ENCODE measurements at regions not wholly inside any gene's neighbourhood (a gene's known extent, or its start where the extent isn't known, plus 50 kb on each side); places are given as distances from the start of the nearest gene placed in this dataset.

DNA sequence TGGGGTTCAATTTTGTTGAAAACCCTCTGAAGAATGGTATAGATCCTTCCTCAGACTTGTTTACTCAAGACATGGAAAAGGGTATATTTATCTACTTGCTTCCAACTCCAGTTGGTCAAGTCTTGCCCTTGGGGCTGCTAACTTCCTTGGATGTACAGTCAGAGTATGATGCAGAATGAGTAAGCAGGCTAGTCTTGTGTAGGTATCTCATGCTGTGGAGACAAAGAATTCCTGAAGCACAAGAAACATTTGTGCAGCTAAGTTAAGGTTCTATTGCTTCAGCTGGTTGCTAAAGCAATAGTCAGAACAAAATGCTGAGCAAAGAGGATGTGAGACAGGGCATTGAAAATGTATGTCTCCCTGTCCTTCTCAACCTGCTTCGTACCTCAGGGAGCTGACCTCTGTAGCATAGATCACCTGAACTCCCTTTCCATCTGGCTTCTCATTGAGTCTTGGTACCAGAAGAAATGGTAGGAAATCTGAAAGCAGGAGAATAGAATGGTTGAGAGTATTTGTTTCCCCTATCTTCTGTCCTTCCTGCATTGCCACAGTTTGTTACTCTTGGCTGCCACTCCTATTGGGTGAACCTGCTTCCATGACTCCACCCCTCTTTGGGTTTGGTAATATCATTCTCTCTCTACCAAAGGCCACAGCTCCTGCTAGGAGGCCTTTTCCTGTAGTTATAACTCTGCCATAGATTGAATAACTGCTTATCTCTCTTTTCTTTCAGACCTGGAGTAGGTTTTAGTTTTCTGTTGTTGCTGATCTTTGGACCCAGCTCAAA lies 346.0 kb downstream of the PHF14 start:
- peaks cover 1% of the 10 kb centered on the region for H3K27me3 Mint-ChIP-seq
- H3K9me3 Mint-ChIP-seq, result no peaks in the 10 kb centered on the region
- H3K27ac Mint-ChIP-seq, result no peak overlapping the region
- H3K36me3 Mint-ChIP-seq, result no peaks in the 10 kb centered on the region
- no peak overlapping the region for H3K4me3 Mint-ChIP-seq
- H3K4me1 Mint-ChIP-seq, result no peaks in the 10 kb centered on the region

All from activated naive CD4-positive, alpha-beta T cell treated with anti-CD3 and anti-CD28 coated beads, Interleukin-2, amount 50 U/mL, for 24 hours (primary cell).